OCI-LY3 (cell line): ENCODE measurements at regions not wholly inside any gene's neighbourhood (a gene's known extent, or its start where the extent isn't known, plus 50 kb on each side); places are given as distances from the start of the nearest gene placed in this dataset.

ENCODE experiments used
- CTCF ChIP-seq: fragments of 200-600, 300-600 bp; sonication (generic); IDR thresholded peaks from 2 replicates; pipeline ENCODE4 v1.5.1; 2014; ENCODE audit warnings: antibody characterized with exemption, low read length, low read depth
- EZH2phosphoT487 ChIP-seq: fragments of 200-600 bp; shearing (Covaris generic); IDR thresholded peaks from 2 replicates; pipeline ENCODE4 v1.6.1; 2018; ENCODE audit warnings: antibody characterized with exemption, mixed run types, low read depth

GRCh38 chr16:61214780-61215179 lies 821.5 kb downstream of the CDH8 start:
- TF ChIP-seq CTCF (no peak), EZH2phosphoT487 (no peak)
